ENCODE measurements at regions not wholly inside any gene's neighbourhood (a gene's known extent, or its start where the extent isn't known, plus 50 kb on each side); places are given as distances from the start of the nearest gene placed in this dataset.
A peak's percentile ranks its signal among the peaks of the same experiment; 100 is the strongest.
"Not testable (repeated sequence)": the region's sequence is repeated elsewhere in the genome, so short reads cannot be mapped to it uniquely, and the experiment has no call there.

DNA sequence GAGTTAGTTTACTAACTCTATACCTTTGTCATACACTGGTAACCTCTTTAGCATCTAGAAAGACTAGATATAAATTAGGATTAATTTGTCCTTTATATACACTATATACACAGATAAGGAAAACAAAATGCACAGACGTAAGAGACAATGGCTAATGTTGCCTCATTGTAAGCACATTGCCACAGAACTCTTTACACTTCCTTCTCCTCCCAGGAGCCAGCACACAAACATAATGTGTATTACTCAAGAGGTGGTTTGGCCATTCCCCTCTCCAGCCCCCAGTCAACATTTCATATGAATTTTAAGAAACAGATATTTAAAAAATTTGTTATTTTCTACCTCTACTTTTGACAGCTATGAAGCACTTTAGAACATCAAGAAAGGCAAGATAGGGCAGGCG lies 131.4 kb upstream of the OR4E1 start:
- WGBS, 10 experiments = 0 to 100% (median 50%) methylated on average over 1 to 2 of the region's 2 CpGs; no CpG with 5 or more reads in 3 of the 10 experiments
- Histone ChIP-seq H3K4me1 (replicated peaks in 1 of 2) (no peaks in the 10 kb centered on the region), H3K27ac (no peak overlapping the region), H3K4me3 (no peak overlapping the region)
- in situ Hi-C loops (cut with MboI; ENCODE audit: low pct_unique_long_range_greater_than_20kb in 2 of 9, low sequenced_read_pairs in 9 of 9, unreplicated experiment in 9 of 9) = no loop called here
- no peak for ATAC-seq (replicated peaks in 6 of 8)

GRCh38 chr14:21802441-21802840 lies 128.8 kb upstream of the OR4E1 start:
- 0 to 90% (median 34%) methylated on average over 1 of the region's 1 CpG; no CpG with 5 or more reads in 4 of the 10 experiments for WGBS, 10 experiments
- ATAC-seq (replicated peaks in 6 of 8) = peak in 1 of 8 experiments; percentile 48

DNA sequence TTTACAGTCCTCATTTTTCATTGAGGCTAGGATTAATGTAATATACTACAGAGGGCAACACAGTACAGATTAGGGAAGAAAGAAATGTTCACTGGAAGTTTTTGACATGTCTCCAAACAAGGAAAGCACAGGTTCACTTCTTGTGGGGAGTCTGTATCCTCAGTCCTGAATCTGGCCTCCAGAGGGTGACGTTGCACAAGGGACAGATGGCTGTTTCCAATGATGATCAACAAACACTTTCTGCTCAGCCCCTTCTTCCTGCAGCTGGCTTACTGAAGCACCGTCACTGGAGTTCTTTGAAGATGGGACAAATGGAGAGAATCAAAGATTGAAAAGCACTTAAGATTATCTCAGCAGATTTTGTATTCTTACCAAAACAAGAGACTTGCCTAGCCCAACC lies 123.3 kb upstream of the OR4E1 start:
- no peak for ATAC-seq (replicated peaks in 6 of 8)
- in situ Hi-C loops (cut with MboI; ENCODE audit: low pct_unique_long_range_greater_than_20kb in 2 of 9, low sequenced_read_pairs in 9 of 9, unreplicated experiment in 9 of 9) = no loop called here
- Histone ChIP-seq H3K4me3 (no peak overlapping the region), H3K4me1 (replicated peaks in 1 of 2) (no peaks in the 10 kb centered on the region), H3K27ac (no peak overlapping the region)
- 0 to 95% (median 80%) methylated on average over 1 to 2 of the region's 2 CpGs; no CpG with 5 or more reads in 3 of the 10 experiments for WGBS, 10 experiments

More at GRCh38 chr14:21802441-21802840, 128.8 kb upstream of the OR4E1 start:
- in situ Hi-C loops (cut with MboI; ENCODE audit: low pct_unique_long_range_greater_than_20kb in 2 of 9, low sequenced_read_pairs in 9 of 9, unreplicated experiment in 9 of 9) = no loop called here
- no peak overlapping the region for H3K4me3 ChIP-seq
- no peak overlapping the region for H3K27ac ChIP-seq
- no peaks in the 10 kb centered on the region for H3K4me1 ChIP-seq (replicated peaks in 1 of 2)

GRCh38 chr14:21795456-21795855 lies 121.8 kb upstream of the OR4E1 start:
- H3K4me3 ChIP-seq = no peak overlapping the region
- no peak overlapping the region for H3K27ac ChIP-seq
- WGBS, 10 experiments = 0 to 75% (median 3%) methylated on average over 1 to 2 of the region's 2 CpGs; no CpG with 5 or more reads in 2 of the 10 experiments
- in situ Hi-C loops (cut with MboI; ENCODE audit: low pct_unique_long_range_greater_than_20kb in 2 of 9, low sequenced_read_pairs in 9 of 9, unreplicated experiment in 9 of 9) = no loop called here
- ATAC-seq (replicated peaks in 6 of 8) = no peak
- H3K4me1 ChIP-seq (replicated peaks in 1 of 2) = no peaks in the 10 kb centered on the region

GRCh38 chr14:21791749-21792148 lies 118.1 kb upstream of the OR4E1 start:
- in situ Hi-C loops (cut with MboI; ENCODE audit: low pct_unique_long_range_greater_than_20kb in 2 of 9, low sequenced_read_pairs in 9 of 9, unreplicated experiment in 9 of 9) = no loop called here
- H3K4me1 ChIP-seq (replicated peaks in 1 of 2) = no peaks in the 10 kb centered on the region
- H3K4me3 ChIP-seq = no peak overlapping the region
- WGBS, 10 experiments = 0 to 87% (median 63%) methylated on average over 1 to 5 of the region's 6 CpGs
- no peak overlapping the region for H3K27ac ChIP-seq
- no peak for ATAC-seq (replicated peaks in 6 of 8)

DNA sequence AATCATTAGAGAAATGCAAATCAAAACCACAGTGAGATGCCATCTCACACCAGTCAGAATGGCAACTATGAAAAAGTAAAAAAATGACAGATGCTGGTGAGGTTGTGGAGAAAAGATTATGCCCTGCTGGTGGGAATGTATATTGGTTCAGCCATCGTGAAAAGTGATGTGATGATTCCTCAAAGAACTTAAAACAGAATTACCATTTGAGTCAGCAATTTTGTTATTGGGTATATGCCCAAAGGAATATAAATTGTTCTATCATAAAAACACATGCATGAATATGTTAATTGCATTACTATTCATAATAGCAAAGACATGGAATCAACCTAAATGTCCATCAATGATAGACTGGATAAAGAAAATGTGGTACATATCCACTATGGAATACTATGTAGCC lies 115.1 kb upstream of the OR4E1 start:
- 0 to 100% (median 21%) methylated on average over 1 of the region's 1 CpG; no CpG with 5 or more reads in 4 of the 10 experiments for WGBS, 10 experiments
- not testable (repeated sequence) for H3K4me3 ChIP-seq; ATAC-seq (replicated peaks in 6 of 8)

GRCh38 chr14:21787242-21787641 lies 113.6 kb upstream of the OR4E1 start:
- H3K4me3 ChIP-seq; in situ Hi-C loops (cut with MboI; ENCODE audit: low pct_unique_long_range_greater_than_20kb in 2 of 9, low sequenced_read_pairs in 9 of 9, unreplicated experiment in 9 of 9); ATAC-seq (replicated peaks in 6 of 8); H3K27ac ChIP-seq; H3K4me1 ChIP-seq (replicated peaks in 1 of 2): not testable (repeated sequence)
- WGBS, 10 experiments = 83% methylated on average over 1 of the region's 1 CpG; no CpG with 5 or more reads in 9 of the 10 experiments

More for the DNA sequence above, 115.1 kb upstream of the OR4E1 start:
- in situ Hi-C loops (cut with MboI; ENCODE audit: low pct_unique_long_range_greater_than_20kb in 2 of 9, low sequenced_read_pairs in 9 of 9, unreplicated experiment in 9 of 9); H3K4me1 ChIP-seq (replicated peaks in 1 of 2); H3K27ac ChIP-seq: not testable (repeated sequence)

GRCh38 chr14:21781543-21781942 lies 107.9 kb upstream of the OR4E1 start:
- Histone ChIP-seq H3K27ac (no peak overlapping the region), H3K4me1 (replicated peaks in 1 of 2) (no peaks in the 10 kb centered on the region), H3K4me3 (no peak overlapping the region)
- ATAC-seq (replicated peaks in 6 of 8) = no peak
- WGBS, 10 experiments = 42 to 100% (median 93%) methylated on average over 2 to 4 of the region's 6 CpGs; no CpG with 5 or more reads in 7 of the 10 experiments
- in situ Hi-C loops (cut with MboI; ENCODE audit: low pct_unique_long_range_greater_than_20kb in 2 of 9, low sequenced_read_pairs in 9 of 9, unreplicated experiment in 9 of 9) = no loop called here

DNA sequence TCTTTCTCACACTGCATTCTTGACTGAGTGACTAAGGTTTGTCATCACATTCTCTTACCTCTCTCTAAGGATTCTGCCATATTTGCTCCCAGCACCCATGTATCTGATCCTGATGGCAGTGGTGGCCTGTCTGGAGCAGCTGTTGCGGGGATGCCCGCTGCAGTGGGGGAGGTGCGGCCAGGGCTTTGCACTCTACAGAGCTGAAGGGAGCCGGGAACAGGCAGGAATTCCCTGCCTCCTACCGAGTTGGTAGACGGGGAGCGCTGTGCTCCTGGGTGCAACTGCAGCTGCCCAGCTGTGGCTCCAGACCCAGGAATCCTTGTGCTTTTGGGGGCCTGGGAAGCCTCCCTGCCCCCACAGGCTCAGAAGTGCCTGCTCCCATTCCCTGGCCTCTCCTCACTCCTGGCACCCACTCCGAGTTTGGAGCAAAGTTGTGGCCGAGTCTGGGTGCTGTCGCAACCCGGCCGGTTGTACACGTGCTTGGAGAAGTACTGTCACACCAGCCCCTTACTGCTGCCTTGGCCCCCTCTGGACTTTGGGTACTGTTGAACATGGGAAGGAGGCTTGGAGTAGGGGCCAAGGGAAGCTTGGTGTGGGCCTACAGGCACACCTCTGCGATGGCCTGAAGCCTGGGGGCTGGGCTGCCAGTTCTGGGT lies 106.9 kb upstream of the OR4E1 start:
- no peak overlapping the region for H3K4me3 ChIP-seq
- in situ Hi-C loops (cut with MboI; ENCODE audit: low pct_unique_long_range_greater_than_20kb in 2 of 9, low sequenced_read_pairs in 9 of 9, unreplicated experiment in 9 of 9) = no loop called here
- H3K27ac ChIP-seq = no peak overlapping the region
- no peak for ATAC-seq (replicated peaks in 6 of 8)
- no peaks in the 10 kb centered on the region for H3K4me1 ChIP-seq (replicated peaks in 1 of 2)
- 85 to 100% (median 96%) methylated on average over 1 to 7 of the region's 14 CpGs; no CpG with 5 or more reads in 6 of the 10 experiments for WGBS, 10 experiments

GRCh38 chr14:21771671-21772070 lies 98.1 kb upstream of the OR4E1 start:
- Histone ChIP-seq H3K4me3 (no peak overlapping the region), H3K27ac (no peak overlapping the region), H3K4me1 (replicated peaks in 1 of 2) (no peaks in the 10 kb centered on the region)
- 38 to 100% (median 88%) methylated on average over 1 of the region's 1 CpG; no CpG with 5 or more reads in 4 of the 10 experiments for WGBS, 10 experiments
- in situ Hi-C loops (cut with MboI; ENCODE audit: low pct_unique_long_range_greater_than_20kb in 2 of 9, low sequenced_read_pairs in 9 of 9, unreplicated experiment in 9 of 9) = no loop called here
- ATAC-seq (replicated peaks in 6 of 8) = no peak

- no peak for ATAC-seq (replicated peaks in 6 of 8)
- no peak overlapping the region for H3K27ac ChIP-seq
- WGBS, 10 experiments = 0 to 100% (median 78%) methylated on average over 1 to 2 of the region's 2 CpGs; no CpG with 5 or more reads in 3 of the 10 experiments
- no peaks in the 10 kb centered on the region for H3K4me1 ChIP-seq (replicated peaks in 1 of 2)
- in situ Hi-C loops (cut with MboI; ENCODE audit: low pct_unique_long_range_greater_than_20kb in 2 of 9, low sequenced_read_pairs in 9 of 9, unreplicated experiment in 9 of 9) = no loop called here
- no peak overlapping the region for H3K4me3 ChIP-seq
These were observed 95.2 kb upstream of the OR4E1 start for GRCh38 chr14:21768875-21769257.

DNA sequence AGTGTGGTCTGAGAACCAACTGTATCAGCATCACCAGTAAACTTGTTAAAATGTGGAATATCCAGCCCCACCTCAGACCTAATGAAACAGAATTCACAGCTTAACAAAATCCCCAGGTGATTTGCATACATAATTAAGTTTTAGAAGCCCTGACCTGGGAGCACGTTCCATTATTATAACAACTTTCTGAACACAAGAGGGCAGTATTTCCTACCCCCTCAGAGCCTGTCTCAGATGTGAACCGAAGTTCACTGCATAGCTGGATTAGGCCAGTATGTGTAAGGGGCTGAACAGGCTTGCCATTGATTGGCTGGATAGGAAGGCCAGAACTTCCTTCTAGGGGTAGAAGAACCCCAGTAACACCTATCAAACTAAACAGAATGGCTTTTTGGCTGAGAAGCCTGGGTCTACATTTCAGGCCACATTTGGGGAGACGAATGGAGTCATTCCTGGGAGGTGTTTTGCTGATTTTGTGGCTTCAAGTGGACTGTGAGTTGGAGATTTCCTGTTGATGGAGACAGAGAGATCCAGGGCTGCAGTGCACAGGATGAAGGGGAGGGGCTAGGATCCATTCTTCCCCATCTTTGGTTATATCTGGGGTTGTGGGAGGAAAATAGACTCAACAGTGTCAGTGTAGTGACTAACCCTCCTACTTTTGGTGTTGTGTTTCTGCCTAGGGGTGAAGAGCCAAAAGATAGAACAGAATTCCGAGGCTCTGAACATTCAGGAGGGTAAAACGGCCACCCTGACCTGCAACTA lies 94.7 kb upstream of the OR4E1 start:
- 0 to 93% (median 62%) methylated on average over 1 to 4 of the region's 5 CpGs for WGBS, 10 experiments
- no peak overlapping the region for H3K27ac ChIP-seq
- H3K4me1 ChIP-seq (replicated peaks in 1 of 2) = no peaks in the 10 kb centered on the region
- in situ Hi-C loops (cut with MboI; ENCODE audit: low pct_unique_long_range_greater_than_20kb in 2 of 9, low sequenced_read_pairs in 9 of 9, unreplicated experiment in 9 of 9) = no loop called here
- no peak overlapping the region for H3K4me3 ChIP-seq
- peak in 3 of 8 experiments; percentile 75 to 91 (median 75) for ATAC-seq (replicated peaks in 6 of 8)

DNA sequence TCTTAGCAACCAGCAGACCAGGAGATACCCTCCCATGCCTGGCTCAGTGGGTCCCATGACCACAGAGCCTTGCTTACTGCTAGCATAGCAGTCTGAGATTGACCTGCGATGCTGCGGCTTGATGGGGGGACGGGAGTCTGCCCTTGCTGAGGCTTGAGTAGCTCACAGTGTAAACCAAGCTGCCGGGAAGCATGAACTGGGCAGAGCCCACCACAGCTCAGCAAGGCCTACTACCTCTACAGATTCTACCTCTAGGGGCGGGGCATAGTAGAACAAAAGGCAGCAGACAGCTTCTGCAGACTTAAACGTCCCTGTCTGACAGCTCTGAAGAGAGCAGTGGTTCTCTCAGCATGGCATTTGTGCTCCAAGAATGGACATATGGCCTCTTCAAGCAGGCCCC lies 86.7 kb upstream of the OR4E1 start:
- H3K27ac ChIP-seq; H3K4me3 ChIP-seq; ATAC-seq (replicated peaks in 6 of 8); in situ Hi-C loops (cut with MboI; ENCODE audit: low pct_unique_long_range_greater_than_20kb in 2 of 9, low sequenced_read_pairs in 9 of 9, unreplicated experiment in 9 of 9); H3K4me1 ChIP-seq (replicated peaks in 1 of 2): not testable (repeated sequence)
- WGBS, 10 experiments = 61 to 75% methylated on average over 4 to 6 of the region's 6 CpGs; no CpG with 5 or more reads in 8 of the 10 experiments
